VCaP (cell line): ENCODE measurements at regions not wholly inside any gene's neighbourhood (a gene's known extent, or its start where the extent isn't known, plus 50 kb on each side); places are given as distances from the start of the nearest gene placed in this dataset.

Experiments used
- H3K27ac ChIP-seq: fragments of 450-650 bp; 2 replicates; pipeline ENCODE4 v1.5.1; 2017
- CTCF ChIP-seq: fragments of 450-650 bp; conservative IDR thresholded peaks from 2 replicates; pipeline ENCODE4 v1.5.1; 2017; ENCODE audit warnings: mild to moderate bottlenecking, moderate library complexity

DNA sequence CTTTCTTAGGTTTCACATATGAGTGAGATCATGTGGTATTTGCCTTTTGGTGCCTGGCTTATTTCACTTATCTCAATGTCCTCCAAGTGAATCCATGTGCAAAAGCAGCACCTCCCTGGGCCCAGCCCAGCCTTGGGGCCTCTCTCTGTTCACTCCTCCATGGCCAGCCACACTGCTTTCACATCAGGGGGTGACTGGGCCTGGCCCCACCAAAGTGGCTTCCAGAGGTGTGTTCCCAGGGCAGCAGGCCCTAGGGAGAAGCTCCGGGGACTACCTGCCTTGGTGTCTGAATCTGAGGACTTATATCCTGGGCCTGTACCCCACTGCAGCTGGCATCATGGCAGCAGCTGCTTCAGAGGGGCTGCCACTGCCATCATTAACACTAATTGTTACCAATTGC is 829.9 kb upstream of the SLITRK5 start:
- TF ChIP-seq CTCF: no peak
- H3K27ac ChIP-seq: no peak overlapping the region

GRCh38 chr13:86846501-86846900 is 824.7 kb upstream of the SLITRK5 start:
- H3K27ac ChIP-seq: no peak overlapping the region
- TF ChIP-seq CTCF: no peak

DNA sequence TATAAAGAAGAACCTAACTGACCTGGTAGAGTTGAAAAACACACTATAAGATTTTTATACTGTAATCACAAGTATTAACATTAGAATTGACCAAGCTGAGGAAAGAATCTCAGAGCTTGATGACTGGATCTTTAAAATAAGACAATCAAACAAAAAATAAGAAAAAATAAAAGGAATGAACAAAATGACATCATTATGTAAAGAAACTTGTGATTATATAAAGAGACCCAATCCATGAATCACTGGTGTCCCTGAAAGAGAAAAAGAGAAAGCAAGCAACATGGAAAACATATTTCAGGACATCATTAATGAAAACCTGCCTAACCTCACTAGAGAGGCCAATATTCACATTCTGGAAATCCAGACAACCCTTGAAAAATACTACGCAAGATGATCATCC is 822.5 kb upstream of the SLITRK5 start:
- no peak for TF ChIP-seq CTCF
- no peak overlapping the region for H3K27ac ChIP-seq

- TF ChIP-seq CTCF: no peak
- H3K27ac ChIP-seq: no peak overlapping the region
Measured at GRCh38 chr13:86856991-86857390, 814.2 kb upstream of the SLITRK5 start.

DNA sequence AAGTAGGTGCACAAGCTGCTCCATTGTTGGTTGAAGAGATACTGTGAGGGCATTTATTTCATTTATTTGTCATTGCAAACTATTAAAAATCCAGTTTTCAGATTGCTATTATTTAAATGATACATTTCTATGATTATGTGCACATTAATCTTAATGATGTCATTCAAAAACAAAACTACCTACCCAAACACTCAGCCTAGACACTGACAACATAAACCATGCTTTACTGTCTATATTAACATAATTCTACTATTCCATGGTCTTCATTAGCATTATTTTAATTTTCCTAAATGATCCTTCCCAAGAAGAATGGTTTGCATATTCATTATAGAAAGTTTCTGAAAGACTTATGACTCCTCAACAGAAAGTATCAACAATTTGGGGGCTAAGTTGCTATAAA is 813.0 kb upstream of the SLITRK5 start:
- TF ChIP-seq CTCF: no peak
- H3K27ac ChIP-seq: no peak overlapping the region

DNA sequence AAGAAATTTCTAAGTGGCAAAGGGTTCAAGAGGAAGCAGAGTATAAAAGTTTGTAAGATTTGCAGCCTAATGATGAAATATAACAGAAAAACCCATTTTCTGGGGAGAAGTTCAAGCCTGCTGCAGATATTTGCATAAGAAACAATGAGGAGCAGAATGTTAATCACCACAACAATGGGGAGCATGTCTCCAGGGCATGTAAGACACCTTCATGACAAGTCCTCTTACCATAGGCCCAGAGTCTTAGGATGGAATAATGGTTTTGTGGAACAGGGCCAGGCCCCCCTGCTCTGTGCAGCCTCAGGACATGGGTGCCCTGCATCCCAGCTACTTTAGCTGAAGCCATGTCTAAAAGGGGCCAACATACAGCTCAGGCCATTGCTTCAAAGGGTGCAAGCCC is 809.0 kb upstream of the SLITRK5 start:
- H3K27ac ChIP-seq: no peak overlapping the region
- no peak for TF ChIP-seq CTCF

GRCh38 chr13:86864376-86864775 is 806.8 kb upstream of the SLITRK5 start:
- no peak overlapping the region for H3K27ac ChIP-seq
- no peak for TF ChIP-seq CTCF

DNA sequence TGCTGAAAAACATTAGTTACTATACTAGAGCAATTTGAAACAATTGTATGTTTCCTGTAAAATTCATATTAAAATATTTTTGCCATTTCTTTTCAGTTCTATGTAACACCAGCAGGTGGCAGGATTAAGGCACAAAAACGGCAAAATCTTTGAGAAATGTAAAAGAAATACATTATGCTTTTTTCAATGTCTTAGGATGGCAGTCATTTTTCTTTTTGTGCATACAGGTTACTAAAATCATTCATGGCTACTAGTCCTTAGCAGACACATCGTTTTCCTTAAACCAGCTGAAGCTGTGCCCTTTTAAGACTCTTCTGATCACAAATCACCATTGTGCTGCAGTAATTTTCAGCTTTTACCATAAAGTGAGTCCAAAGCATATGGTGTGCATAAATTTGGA is 800.7 kb upstream of the SLITRK5 start:
- H3K27ac ChIP-seq: no peak overlapping the region
- TF ChIP-seq CTCF: peak; percentile 75
